Retinal pigment epithelial cell (primary cell): ENCODE measurements at regions not wholly inside any gene's neighbourhood (a gene's known extent, or its start where the extent isn't known, plus 50 kb on each side); places are given as distances from the start of the nearest gene placed in this dataset.

Experiments used
- DNase-seq: peaks from one replicate; pipeline ENCODE4 v3.0.0-alpha.2; 2010; ENCODE audit warnings: low read depth
- H3K4me3 ChIP-seq: 2 replicates; pipeline ENCODE4 v1.5.1; 2011; ENCODE audit warnings: mild to moderate bottlenecking, low read length, control low read depth, moderate library complexity
- TF ChIP-seq, protein P1 (sequence below): conservative IDR thresholded peaks from 2 replicates; pipeline ENCODE4 v1.5.1; 2011; ENCODE audit warnings: low read depth, low read length, control low read depth, inconsistent platforms

DNA sequence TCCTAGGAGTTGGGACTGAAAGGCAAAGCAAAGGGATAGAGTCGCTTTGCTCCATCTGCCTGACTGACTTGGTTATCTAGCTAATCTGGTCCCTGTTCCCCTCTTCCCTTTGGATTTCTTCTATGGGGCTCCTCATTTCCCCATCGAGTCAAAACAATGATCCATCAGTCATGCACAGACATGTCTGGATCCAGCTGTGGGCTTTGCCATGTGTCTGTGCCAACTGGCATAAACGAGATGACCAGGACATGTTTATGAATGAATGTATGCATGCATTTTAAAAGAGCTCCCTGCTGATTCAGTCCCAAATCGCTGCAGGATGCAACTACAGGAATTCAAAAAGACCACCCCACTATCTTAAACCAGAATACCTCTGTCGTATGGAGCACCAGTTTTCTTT is 122.0 kb downstream of the ARL4A start:
- H3K4me3 ChIP-seq = no peak overlapping the region
- TF ChIP-seq, protein P1, sequence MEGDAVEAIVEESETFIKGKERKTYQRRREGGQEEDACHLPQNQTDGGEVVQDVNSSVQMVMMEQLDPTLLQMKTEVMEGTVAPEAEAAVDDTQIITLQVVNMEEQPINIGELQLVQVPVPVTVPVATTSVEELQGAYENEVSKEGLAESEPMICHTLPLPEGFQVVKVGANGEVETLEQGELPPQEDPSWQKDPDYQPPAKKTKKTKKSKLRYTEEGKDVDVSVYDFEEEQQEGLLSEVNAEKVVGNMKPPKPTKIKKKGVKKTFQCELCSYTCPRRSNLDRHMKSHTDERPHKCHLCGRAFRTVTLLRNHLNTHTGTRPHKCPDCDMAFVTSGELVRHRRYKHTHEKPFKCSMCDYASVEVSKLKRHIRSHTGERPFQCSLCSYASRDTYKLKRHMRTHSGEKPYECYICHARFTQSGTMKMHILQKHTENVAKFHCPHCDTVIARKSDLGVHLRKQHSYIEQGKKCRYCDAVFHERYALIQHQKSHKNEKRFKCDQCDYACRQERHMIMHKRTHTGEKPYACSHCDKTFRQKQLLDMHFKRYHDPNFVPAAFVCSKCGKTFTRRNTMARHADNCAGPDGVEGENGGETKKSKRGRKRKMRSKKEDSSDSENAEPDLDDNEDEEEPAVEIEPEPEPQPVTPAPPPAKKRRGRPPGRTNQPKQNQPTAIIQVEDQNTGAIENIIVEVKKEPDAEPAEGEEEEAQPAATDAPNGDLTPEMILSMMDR = no peak
- DNase-seq = no peak

DNA sequence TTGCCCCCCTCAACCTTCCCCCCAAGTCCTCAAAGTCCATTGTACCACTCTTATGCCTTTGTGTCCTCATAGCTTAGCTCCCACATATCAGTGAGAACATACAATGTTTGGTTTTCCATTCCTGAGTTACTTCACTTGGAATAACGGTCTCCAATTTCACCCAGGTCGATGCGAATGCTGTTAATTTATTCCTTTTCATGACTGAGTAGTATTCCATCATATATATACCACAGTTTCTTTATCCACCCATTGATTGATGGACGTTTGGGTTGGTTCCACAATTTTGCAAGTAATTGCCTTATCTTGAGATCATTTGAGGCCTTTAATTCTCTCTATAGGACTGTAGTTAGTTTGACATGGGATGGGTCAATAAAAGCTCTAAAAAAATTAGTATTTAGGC is 124.7 kb downstream of the ARL4A start:
- no peak overlapping the region for H3K4me3 ChIP-seq
- TF ChIP-seq, protein P1 = no peak
- DNase-seq = no peak

DNA sequence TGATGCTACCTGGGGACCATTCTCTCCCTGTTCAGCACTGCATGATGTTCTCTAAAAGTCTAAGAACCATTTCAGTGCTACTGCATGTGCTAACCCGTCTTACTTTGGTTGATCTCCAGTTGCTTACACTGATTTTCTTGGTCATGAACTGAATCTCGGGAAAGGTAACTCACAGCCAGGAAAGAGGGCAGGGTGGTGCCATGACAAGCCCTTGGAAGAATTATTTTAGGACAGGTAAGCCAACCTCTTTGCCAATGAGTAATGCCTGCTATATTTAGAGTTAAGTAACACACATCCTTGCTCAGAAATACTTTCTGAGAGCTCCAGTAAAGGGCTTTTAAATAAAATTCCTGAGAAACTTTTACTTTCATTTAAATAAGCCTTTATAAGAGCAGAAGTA is 126.7 kb downstream of the ARL4A start:
- H3K4me3 ChIP-seq = no peak overlapping the region
- DNase-seq = no peak
- TF ChIP-seq, protein P1 = no peak

DNA sequence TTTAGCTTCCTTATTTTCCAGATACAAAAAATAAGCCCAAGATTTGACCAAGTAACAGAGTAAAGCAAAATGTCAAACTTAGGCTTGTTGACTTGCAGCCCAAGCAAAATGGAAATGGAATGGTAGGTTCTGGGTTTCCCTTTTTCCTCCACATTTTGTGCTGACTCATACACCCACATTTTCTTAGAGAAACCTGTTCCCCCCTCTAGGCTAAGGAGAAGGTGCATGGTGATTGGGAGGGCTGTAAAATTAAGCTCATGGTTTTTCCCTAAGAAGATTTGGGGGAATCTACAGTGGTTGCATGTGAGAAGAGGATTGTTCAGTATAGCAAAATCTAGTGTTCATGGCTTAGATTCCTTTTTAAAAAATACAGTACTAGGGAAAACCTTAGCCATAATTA is 127.4 kb downstream of the ARL4A start:
- H3K4me3 ChIP-seq = no peak overlapping the region
- TF ChIP-seq, protein P1 = no peak
- no peak for DNase-seq

DNA sequence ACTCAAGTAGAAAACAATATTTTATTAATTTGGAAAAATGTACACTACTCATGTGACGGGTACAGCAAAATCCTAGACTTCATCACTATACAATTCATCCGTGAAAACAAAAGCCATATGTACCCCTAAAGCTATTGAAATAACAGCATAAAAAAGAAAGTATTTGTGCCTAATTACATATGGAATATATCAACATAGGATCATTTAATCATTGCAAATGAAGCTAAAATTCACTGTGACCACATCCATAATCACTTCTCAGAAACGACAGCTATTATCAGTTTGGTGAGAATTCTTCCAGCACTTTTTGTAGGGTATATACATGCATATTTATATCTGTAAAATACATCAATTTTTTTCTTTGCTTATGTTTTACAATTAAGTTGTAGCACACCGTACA is 128.0 kb downstream of the ARL4A start:
- no peak for DNase-seq
- H3K4me3 ChIP-seq = no peak overlapping the region
- TF ChIP-seq, protein P1 = no peak

DNA sequence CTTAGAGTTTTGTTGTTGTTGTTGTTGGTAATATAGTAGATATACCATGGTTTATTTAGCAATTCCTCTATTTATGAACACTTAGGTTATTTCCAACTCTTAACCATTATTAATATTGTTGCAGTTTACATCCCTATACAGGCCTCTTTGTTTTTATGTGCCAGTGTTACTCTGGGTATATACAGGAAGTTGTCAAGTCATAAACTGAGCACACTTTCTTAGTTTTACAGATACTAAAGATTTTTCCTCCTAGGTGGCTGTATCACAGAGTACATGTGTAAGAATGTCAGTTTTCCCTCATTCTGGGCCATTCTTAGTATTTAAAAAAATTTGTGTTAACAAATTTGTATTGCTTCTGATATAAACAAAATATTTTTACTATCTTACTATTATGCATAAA is 128.4 kb downstream of the ARL4A start:
- DNase-seq = no peak
- TF ChIP-seq, protein P1 = no peak
- no peak overlapping the region for H3K4me3 ChIP-seq

DNA sequence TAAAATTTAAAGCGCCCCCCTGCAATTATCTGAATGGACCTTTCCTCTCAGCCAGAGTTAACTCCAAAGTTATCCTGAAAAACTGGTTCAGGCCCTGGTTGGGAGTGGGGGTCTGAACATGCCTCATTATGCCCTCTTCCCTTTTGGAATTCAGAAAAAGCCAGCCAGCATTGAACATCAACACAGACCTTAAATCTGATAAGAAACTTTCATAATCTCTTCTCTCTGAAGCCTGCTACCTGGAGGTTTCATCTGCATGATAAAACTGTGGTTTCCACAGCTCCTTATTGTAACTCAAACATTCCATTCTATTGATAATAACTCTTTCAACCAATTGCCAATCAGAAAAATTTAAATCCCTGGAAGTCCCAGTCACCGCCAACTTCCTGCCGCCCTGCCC is 133.3 kb downstream of the ARL4A start:
- TF ChIP-seq, protein P1 = no peak
- no peak overlapping the region for H3K4me3 ChIP-seq
- no peak for DNase-seq
